Stimulated activated CD4-positive, alpha-beta T cell treated with anti-CD3 and anti-CD28 coated beads, Interleukin-15, amount 100 ng/mL, for 48 hours (primary cell): ENCODE measurements at regions not wholly inside any gene's neighbourhood (a gene's known extent, or its start where the extent isn't known, plus 50 kb on each side); places are given as distances from the start of the nearest gene placed in this dataset.

Experiments used
- DNase-seq, 2 donors: peaks; one replicate each; pipeline ENCODE4 v3.0.0-alpha.2; 2020; ENCODE audit warnings: low read depth in 2 of 2

- DNase-seq, result no peak
Measured at GRCh38 chr3:103617961-103618360, 1183.1 kb downstream of the ZPLD1 start.

GRCh38 chr3:103624271-103624670, 1189.5 kb downstream of the ZPLD1 start:
- no peak for DNase-seq

GRCh38 chr3:103629391-103629790, 1194.6 kb downstream of the ZPLD1 start:
- DNase-seq, result no peak

GRCh38 chr3:103644450-103644849, 1209.6 kb downstream of the ZPLD1 start:
- no peak for DNase-seq

- no peak for DNase-seq
Measured at GRCh38 chr3:103653996-103654395, 1219.2 kb downstream of the ZPLD1 start.

- no peak for DNase-seq
Measured at GRCh38 chr3:103657756-103658155, 1222.9 kb downstream of the ZPLD1 start.

- DNase-seq, result no peak
Measured at GRCh38 chr3:103660810-103661209, 1226.0 kb downstream of the ZPLD1 start.

- DNase-seq, result no peak
Measured at GRCh38 chr3:103662591-103662990, 1227.8 kb downstream of the ZPLD1 start.

GRCh38 chr3:103672346-103672745, 1237.5 kb downstream of the ZPLD1 start:
- no peak for DNase-seq

- DNase-seq, result no peak
Measured at GRCh38 chr3:103684904-103685303, 1250.1 kb downstream of the ZPLD1 start.

GRCh38 chr3:103685939-103686338, 1251.1 kb downstream of the ZPLD1 start:
- DNase-seq, result no peak

- no peak for DNase-seq
Measured at GRCh38 chr3:103690536-103690935, 1255.7 kb downstream of the ZPLD1 start.

- DNase-seq, result no peak
Measured at GRCh38 chr3:103693831-103694230, 1259.0 kb downstream of the ZPLD1 start.

GRCh38 chr3:103698646-103699045, 1263.8 kb downstream of the ZPLD1 start:
- no peak for DNase-seq

GRCh38 chr3:103699228-103699627, 1264.4 kb downstream of the ZPLD1 start:
- DNase-seq, result no peak

GRCh38 chr3:103705641-103706040, 1270.8 kb downstream of the ZPLD1 start:
- no peak for DNase-seq

- no peak for DNase-seq
Measured at GRCh38 chr3:103706671-103707070, 1271.9 kb downstream of the ZPLD1 start.

- DNase-seq, result no peak
Measured at GRCh38 chr3:103711670-103712069, 1276.9 kb downstream of the ZPLD1 start.

GRCh38 chr3:103712320-103713008, 1277.6 kb downstream of the ZPLD1 start:
- no peak for DNase-seq

GRCh38 chr3:103729547-103729946, 1294.7 kb downstream of the ZPLD1 start:
- DNase-seq, result no peak

GRCh38 chr3:103730744-103731143, 1295.9 kb downstream of the ZPLD1 start:
- DNase-seq, result no peak

- no peak for DNase-seq
Measured at GRCh38 chr3:103752986-103753385, 1318.2 kb downstream of the ZPLD1 start.

GRCh38 chr3:103767635-103768034, 1332.8 kb downstream of the ZPLD1 start:
- DNase-seq, result no peak

GRCh38 chr3:103785017-103785416, 1350.2 kb downstream of the ZPLD1 start:
- no peak for DNase-seq
